ENCODE measurements at regions not wholly inside any gene's neighbourhood (a gene's known extent, or its start where the extent isn't known, plus 50 kb on each side); places are given as distances from the start of the nearest gene placed in this dataset.

GRCh38 chr15:100708916-100709315, 106.5 kb downstream of the ASB7 start:
- TF ChIP-seq CTCF (IDR thresholded peaks at IDR 0.05) (no peak), POLR2A (IDR thresholded peaks at IDR 0.05) (no peak)
